HepG2 (cell line): ENCODE measurements at regions not wholly inside any gene's neighbourhood (a gene's known extent, or its start where the extent isn't known, plus 50 kb on each side); places are given as distances from the start of the nearest gene placed in this dataset.

Experiments
- ATAC-seq: fragments of 200-7000 bp; cut with Tn5 transposase; 3 replicates; pipeline ENCODE4 v1.9.1; 2020; ENCODE audit warnings: mild to moderate bottlenecking, moderate library complexity
- BruUV-seq: library from RNA; stranded (reverse); fragments of 400-500 nt; replicated peaks from 2 replicates; lab custom pipeline; 2021; lab: Mats Ljungman, UMichigan
- CTCF ChIA-PET: fragments of 300-600 bp; formaldehyde crosslinking; extraction: SDS; loops from one replicate; lab custom pipeline; 2021; ENCODE audit warnings: low total read pairs, inconsistent platforms, low intra/inter-chr PET ratio; lab: Yijun Ruan, JAX
- POLR2A ChIA-PET: fragments of 350-600 bp; sonication (Branson Sonifier 250); formaldehyde crosslinking; loops from one replicate; lab custom pipeline; 2020; ENCODE audit warnings: antibody characterized with exemption, inconsistent platforms; lab: Yijun Ruan, JAX
- DNase-seq: peaks from one replicate; pipeline ENCODE4 v3.0.0-alpha.2; 2015; ENCODE audit warnings: low spot score
- FAIRE-seq: peaks from 3 replicates; lab custom pipeline; 2011; peaks lifted over from hg19 to GRCh38; lab: Jason Lieb, UNC
- H2AFZ ChIP-seq: one replicate; pipeline ENCODE4 v1.6.1; 2011; ENCODE audit warnings: low read length, inconsistent platforms
- H3K27ac ChIP-seq: fragments of 300-600 bp; 3 replicates; pipeline ENCODE4 v1.8.0; 2011; ENCODE audit warnings: mixed run types, mild to moderate bottlenecking, mixed read lengths, low read length, inconsistent platforms; ENCODE audit not compliant: insufficient read depth; ENCODE audit errors: extremely low read length
- H3K27me3 ChIP-seq, 2 experiments: fragments of 200-600 bp in 1 of 2; 2 replicates in 1 of 2; 3 replicates in 1 of 2; pipeline versions ENCODE4 v1.6.0 to v1.8.0; 2011; ENCODE audit warnings: low read length in 2 of 2, mild to moderate bottlenecking in 2 of 2, moderate library complexity in 2 of 2, inconsistent platforms in 1 of 2; ENCODE audit not compliant: insufficient read depth in 2 of 2, control insufficient read depth in 1 of 2
- H3K36me3 ChIP-seq, 2 experiments: fragments of 200-600 bp in 1 of 2; replicated peaks in 1 of 2; 2 replicates in 1 of 2; 3 replicates in 1 of 2; pipeline versions ENCODE4 v1.5.1 to v1.8.0; 2011; ENCODE audit warnings: low read length in 2 of 2, inconsistent platforms in 1 of 2; ENCODE audit not compliant: insufficient read depth in 2 of 2, control insufficient read depth in 1 of 2
- H3K4me1 ChIP-seq: 2 replicates; pipeline ENCODE4 v1.5.1; 2012; ENCODE audit warnings: low read length, inconsistent platforms; ENCODE audit not compliant: insufficient read depth
- H3K4me2 ChIP-seq: 2 replicates; pipeline ENCODE4 v1.6.0; 2011; ENCODE audit warnings: low read depth, low read length, inconsistent platforms
- H3K4me3 ChIP-seq, 3 experiments: fragments of 200-600 bp in 1 of 3; sonication (generic), shearing (Covaris generic) in 1 of 3; replicated peaks in 1 of 3; 2 replicates each; pipeline ENCODE4 v1.5.1; 2011 to 2016; ENCODE audit warnings: low read length in 3 of 3, inconsistent platforms in 2 of 3, low read depth in 2 of 3, mild to moderate bottlenecking in 2 of 3, control low read depth in 1 of 3, mixed read lengths in 1 of 3; ENCODE audit not compliant: insufficient read depth in 1 of 3
- H3K79me2 ChIP-seq: one replicate; pipeline ENCODE4 v1.6.1; 2011; ENCODE audit warnings: low read length, inconsistent platforms; ENCODE audit not compliant: insufficient read depth
- H3K9ac ChIP-seq: 2 replicates; pipeline ENCODE4 v1.6.0; 2011; ENCODE audit warnings: mild to moderate bottlenecking, low read depth, low read length, inconsistent platforms; ENCODE audit not compliant: insufficient read depth
- H3K9me3 ChIP-seq: 2 replicates; pipeline ENCODE4 v1.5.1; 2012; ENCODE audit warnings: mild to moderate bottlenecking, low read length
- H4K20me1 ChIP-seq: 2 replicates; pipeline ENCODE4 v1.6.0; 2011; ENCODE audit warnings: inconsistent platforms, mild to moderate bottlenecking, low read length, moderate library complexity; ENCODE audit not compliant: insufficient read depth
- GABPB1 ChIP-seq: IDR thresholded peaks from 2 replicates; pipeline ENCODE4 v1.6.1; 2016; ENCODE audit warnings: mild to moderate bottlenecking, missing genetic modification reagents, moderate library complexity, missing compliant biosample characterization
- HDAC6 ChIP-seq: fragments of 200-600 bp; sonication (generic); IDR thresholded peaks from 2 replicates; pipeline ENCODE4 v1.7.0; 2017; ENCODE audit warnings: mild to moderate bottlenecking, antibody characterized with exemption, low read length, low read depth
- HNRNPUL1 ChIP-seq: fragments of 200-400 bp; formaldehyde crosslinking; IDR thresholded peaks from 2 replicates; pipeline ENCODE4 v1.6.1; 2017; ENCODE audit warnings: low read depth, mild to moderate bottlenecking, low read length, moderate library complexity
- KDM3A ChIP-seq: IDR thresholded peaks from 2 replicates; pipeline ENCODE4 v1.6.1; 2018; ENCODE audit warnings: low read depth, missing compliant biosample characterization
- KLF13 ChIP-seq: sonication (generic); formaldehyde crosslinking; IDR thresholded peaks from 2 replicates; pipeline ENCODE4 v1.4.0; 2020; ENCODE audit warnings: mild to moderate bottlenecking, missing genetic modification reagents
- POLR2G ChIP-seq: fragments of 200-400 bp; formaldehyde crosslinking; IDR thresholded peaks from 2 replicates; pipeline ENCODE4 v1.6.1; 2018; ENCODE audit warnings: mild to moderate bottlenecking, low read depth, low read length, moderate library complexity
- PTBP1 ChIP-seq: fragments of 200-400 bp; formaldehyde crosslinking; IDR thresholded peaks from 2 replicates; pipeline ENCODE4 v1.6.1; 2018; ENCODE audit warnings: low read length, low read depth; ENCODE audit not compliant: poor library complexity, severe bottlenecking
- SAP130 ChIP-seq: IDR thresholded peaks from 2 replicates; pipeline ENCODE4 v1.6.1; 2016; ENCODE audit warnings: low read depth
- SNAI1 ChIP-seq: sonication (generic); formaldehyde crosslinking; IDR thresholded peaks from 2 replicates; pipeline ENCODE4 v1.5.0; 2020; ENCODE audit warnings: mild to moderate bottlenecking, missing genetic modification reagents, borderline replicate concordance
- SRF ChIP-seq: IDR thresholded peaks from 2 replicates; pipeline ENCODE4 v1.6.1; 2011; ENCODE audit warnings: mild to moderate bottlenecking, low read depth, low read length, moderate library complexity
- ZNF160 ChIP-seq: sonication (generic); formaldehyde crosslinking; IDR thresholded peaks from 2 replicates; pipeline ENCODE4 v1.8.0; 2022; ENCODE audit warnings: mild to moderate bottlenecking, inconsistent platforms, missing genetic modification reagents
- ZNF253 ChIP-seq: sonication (generic); formaldehyde crosslinking; IDR thresholded peaks from 2 replicates; pipeline ENCODE4 v1.8.0; 2022; ENCODE audit warnings: mild to moderate bottlenecking, missing genetic modification reagents, borderline replicate concordance
- ZNF484 ChIP-seq: sonication (generic); formaldehyde crosslinking; IDR thresholded peaks from 2 replicates; pipeline ENCODE4 v1.5.1; 2020; ENCODE audit warnings: mild to moderate bottlenecking, low read depth, missing genetic modification reagents, borderline replicate concordance
- ZNF558 ChIP-seq: sonication (generic); formaldehyde crosslinking; IDR thresholded peaks from 2 replicates; pipeline ENCODE4 v1.9.0; 2022; ENCODE audit warnings: mild to moderate bottlenecking, missing genetic modification reagents, borderline replicate concordance
- ZNF703 ChIP-seq: sonication (generic); formaldehyde crosslinking; IDR thresholded peaks from 2 replicates; pipeline ENCODE4 v1.5.1; 2020; ENCODE audit warnings: missing genetic modification reagents, mild to moderate bottlenecking, moderate library complexity, borderline replicate concordance
- ZNF724P ChIP-seq: sonication (generic); formaldehyde crosslinking; IDR thresholded peaks from 2 replicates; pipeline ENCODE4 v1.8.0; 2022; ENCODE audit warnings: missing genetic modification reagents, borderline replicate concordance
- WGBS: methylation state at CpG from one replicate; pipeline ENCODE4 v1.1.6; 2017; ENCODE audit warnings: low lambda C conversion rate; 5-methylcytosine and 5-hydroxymethylcytosine counted together
- in situ Hi-C: cut with HindIII; loops from 2 replicates; pipeline ENCODE4 v1.10.0; 2017; ENCODE audit warnings: low pct_unique_long_range_greater_than_20kb; ENCODE audit not compliant: extremely low pct_ligation_motif_present
- intact Hi-C: fragments of 100-400 bp; cut with micrococcal nuclease; formaldehyde crosslinking; loops from one replicate; pipeline ENCODE4 v1.10.0; 2022; ENCODE audit not compliant: unreplicated experiment
- TF ChIP-seq, protein P1 (sequence below): sonication (generic); formaldehyde crosslinking; IDR thresholded peaks from 2 replicates; pipeline ENCODE4 v1.8.1; 2022; ENCODE audit warnings: low read depth, mild to moderate bottlenecking, missing genetic modification reagents
- TF ChIP-seq, protein P2 (sequence below): IDR thresholded peaks from 2 replicates; pipeline ENCODE4 v1.6.1; 2012; ENCODE audit warnings: low read depth, low read length, improper control_type of control experiment

DNA sequence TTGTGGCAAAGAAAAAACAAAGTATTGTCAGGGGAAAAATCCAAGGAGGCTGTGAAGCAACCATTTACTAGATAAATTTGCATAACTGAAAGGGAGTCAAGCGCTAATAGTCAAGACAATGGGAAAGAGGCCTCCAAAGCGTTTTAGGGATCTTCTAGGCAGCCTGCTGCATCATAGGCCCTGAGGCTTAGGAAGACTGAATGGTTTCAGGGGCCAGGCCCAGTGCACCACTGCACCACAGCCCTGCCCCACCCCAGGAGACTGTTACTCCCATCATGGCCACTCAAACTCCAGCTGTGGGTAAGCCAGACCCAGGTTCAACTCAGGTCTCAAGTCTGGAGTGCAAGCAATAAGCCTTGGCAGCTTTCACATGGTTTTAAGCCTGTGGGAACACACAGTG is 362.9 kb downstream of the SH3BGRL start (continued):
- no peak for TF ChIP-seq ZNF253 (CRISPR knock-in tag)
- TF ChIP-seq POLR2G: no peak
- TF ChIP-seq, all 625 proteins: peak for 0

DNA sequence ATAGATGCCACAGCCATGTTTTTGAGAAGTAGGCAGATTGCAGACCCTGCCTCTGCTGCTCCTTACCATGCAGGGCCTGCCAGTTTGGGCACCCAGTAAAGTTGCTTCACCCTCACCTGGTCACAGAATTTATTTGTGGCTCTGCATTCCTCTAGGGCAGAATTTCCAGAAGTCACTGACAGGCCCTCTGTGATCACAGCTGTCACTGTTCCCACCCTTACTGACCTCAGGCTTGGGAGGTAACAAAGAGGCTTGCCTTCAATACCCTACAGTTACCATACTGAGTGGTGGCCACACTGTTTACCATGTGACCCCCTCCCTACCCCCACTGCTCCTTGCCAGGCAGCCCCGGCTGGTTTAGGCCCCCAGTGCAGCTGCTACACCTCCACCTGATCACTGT is 375.1 kb downstream of the SH3BGRL start:
- H2AFZ ChIP-seq: no peak overlapping the region
- no peaks in the 10 kb centered on the region for H3K36me3 ChIP-seq
- DNase-seq (no peak), ATAC-seq (no peak), FAIRE-seq (no peak)
- TF ChIP-seq ZNF558 (no peak), GABPB1 (CRISPR knock-in tag) (no peak), ZNF703 (CRISPR knock-in tag) (no peak), ZNF484 (no peak), PTBP1 (no peak), SAP130 (CRISPR knock-in tag) (no peak), KDM3A (no peak), SRF (no peak), ZNF160 (no peak), ZNF724P (no peak), HDAC6 (no peak), SNAI1 (no peak), HNRNPUL1 (no peak), KLF13 (CRISPR knock-in tag) (no peak)
- TF ChIP-seq, protein P1, sequence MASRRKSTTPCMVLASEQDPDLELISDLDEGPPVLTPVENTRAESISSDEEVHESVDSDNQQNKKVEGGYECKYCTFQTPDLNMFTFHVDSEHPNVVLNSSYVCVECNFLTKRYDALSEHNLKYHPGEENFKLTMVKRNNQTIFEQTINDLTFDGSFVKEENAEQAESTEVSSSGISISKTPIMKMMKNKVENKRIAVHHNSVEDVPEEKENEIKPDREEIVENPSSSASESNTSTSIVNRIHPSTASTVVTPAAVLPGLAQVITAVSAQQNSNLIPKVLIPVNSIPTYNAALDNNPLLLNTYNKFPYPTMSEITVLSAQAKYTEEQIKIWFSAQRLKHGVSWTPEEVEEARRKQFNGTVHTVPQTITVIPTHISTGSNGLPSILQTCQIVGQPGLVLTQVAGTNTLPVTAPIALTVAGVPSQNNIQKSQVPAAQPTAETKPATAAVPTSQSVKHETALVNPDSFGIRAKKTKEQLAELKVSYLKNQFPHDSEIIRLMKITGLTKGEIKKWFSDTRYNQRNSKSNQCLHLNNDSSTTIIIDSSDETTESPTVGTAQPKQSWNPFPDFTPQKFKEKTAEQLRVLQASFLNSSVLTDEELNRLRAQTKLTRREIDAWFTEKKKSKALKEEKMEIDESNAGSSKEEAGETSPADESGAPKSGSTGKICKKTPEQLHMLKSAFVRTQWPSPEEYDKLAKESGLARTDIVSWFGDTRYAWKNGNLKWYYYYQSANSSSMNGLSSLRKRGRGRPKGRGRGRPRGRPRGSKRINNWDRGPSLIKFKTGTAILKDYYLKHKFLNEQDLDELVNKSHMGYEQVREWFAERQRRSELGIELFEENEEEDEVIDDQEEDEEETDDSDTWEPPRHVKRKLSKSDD: no peak
- TF ChIP-seq, protein P2, sequence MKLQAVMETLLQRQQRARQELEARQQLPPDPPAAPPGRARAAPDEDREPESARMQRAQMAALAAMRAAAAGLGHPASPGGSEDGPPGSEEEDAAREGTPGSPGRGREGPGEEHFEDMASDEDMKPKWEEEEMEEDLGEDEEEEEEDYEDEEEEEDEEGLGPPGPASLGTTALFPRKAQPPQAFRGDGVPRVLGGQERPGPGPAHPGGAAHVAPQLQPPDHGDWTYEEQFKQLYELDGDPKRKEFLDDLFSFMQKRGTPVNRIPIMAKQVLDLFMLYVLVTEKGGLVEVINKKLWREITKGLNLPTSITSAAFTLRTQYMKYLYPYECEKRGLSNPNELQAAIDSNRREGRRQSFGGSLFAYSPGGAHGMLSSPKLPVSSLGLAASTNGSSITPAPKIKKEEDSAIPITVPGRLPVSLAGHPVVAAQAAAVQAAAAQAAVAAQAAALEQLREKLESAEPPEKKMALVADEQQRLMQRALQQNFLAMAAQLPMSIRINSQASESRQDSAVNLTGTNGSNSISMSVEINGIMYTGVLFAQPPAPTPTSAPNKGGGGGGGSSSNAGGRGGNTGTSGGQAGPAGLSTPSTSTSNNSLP: no peak
- H3K9me3 ChIP-seq: peaks cover 18% of the 10 kb centered on the region
- H3K9ac ChIP-seq: no peak overlapping the region
- H3K27me3 ChIP-seq: no peaks in the 10 kb centered on the region
- no peaks in the 10 kb centered on the region for H3K79me2 ChIP-seq
- H3K27ac ChIP-seq: no peak overlapping the region
- H4K20me1 ChIP-seq: no peaks in the 10 kb centered on the region
- no TSS peak for BruUV-seq
- in situ Hi-C loops (no loop called here), intact Hi-C loops (no loop called here)
- no CpG with 5 or more reads among the region's 1 CpG for WGBS
- ChIA-PET CTCF (no interaction called here), POLR2A (no interaction called here)
- no peaks in the 10 kb centered on the region for H3K4me1 ChIP-seq
- H3K4me2 ChIP-seq: no peak overlapping the region
- H3K4me3 ChIP-seq: no peak overlapping the region
